HCT116 (cell line): ENCODE measurements at regions not wholly inside any gene's neighbourhood (a gene's known extent, or its start where the extent isn't known, plus 50 kb on each side); places are given as distances from the start of the nearest gene placed in this dataset.

ENCODE experiments used
- CTCF ChIP-seq, 3 experiments: fragments of 200-600 bp in 1 of 3; sonication (generic) in 1 of 3; IDR thresholded peaks in 2 of 3; conservative IDR thresholded peaks in 1 of 3; 2 replicates each; pipeline ENCODE4 v1.5.1; 2012 to 2017; ENCODE audit warnings: low read depth in 2 of 3, low read length in 2 of 3, antibody characterized with exemption in 1 of 3, borderline replicate concordance in 1 of 3, control low read depth in 1 of 3, mild to moderate bottlenecking in 1 of 3, mixed read lengths in 1 of 3, mixed run types in 1 of 3, moderate library complexity in 1 of 3; ENCODE audit not compliant: insufficient read depth in 1 of 3
- FOSL1 ChIP-seq: IDR thresholded peaks from 2 replicates; pipeline ENCODE4 v1.6.1; 2012; ENCODE audit warnings: low read depth
- RAD21 ChIP-seq: IDR thresholded peaks from 2 replicates; pipeline ENCODE4 v1.6.1; 2012; ENCODE audit warnings: low read depth, mild to moderate bottlenecking
- SIN3A ChIP-seq: IDR thresholded peaks from 2 replicates; pipeline ENCODE4 v1.6.1; 2012; ENCODE audit warnings: low read depth
- SRF ChIP-seq: IDR thresholded peaks from 2 replicates; pipeline ENCODE4 v1.6.1; 2012; ENCODE audit warnings: low read depth
- YY1 ChIP-seq: IDR thresholded peaks from 2 replicates; pipeline ENCODE4 v1.6.1; 2011; ENCODE audit warnings: low read length, low read depth, moderate library complexity, mild to moderate bottlenecking; ENCODE audit not compliant: insufficient replicate concordance; ENCODE audit errors: extremely low read depth
- TF ChIP-seq, protein P1 (sequence below): IDR thresholded peaks from 2 replicates; pipeline ENCODE4 v1.6.1; 2012
- TF ChIP-seq, protein P2 (sequence below): IDR thresholded peaks from 2 replicates; pipeline ENCODE4 v1.6.1; 2011; ENCODE audit warnings: mild to moderate bottlenecking, low read length, moderate library complexity; ENCODE audit not compliant: insufficient replicate concordance; ENCODE audit errors: extremely low read depth

GRCh38 chr4:26269038-26269437 lies 51.8 kb upstream of the RBPJ start (continued):
- TF ChIP-seq RAD21 (no peak), FOSL1 (no peak), CTCF (IDR thresholded peaks at IDR 0.05 in 2 of 3, conservative IDR thresholded peaks at IDR 0.05 in 1 of 3; ENCODE audit: borderline replicate concordance in 1 of 3, insufficient read depth in 1 of 3, low read depth in 2 of 3, low read length in 2 of 3) (no peak), SRF (no peak), YY1 (no peak), SIN3A (no peak)
- TF ChIP-seq, protein P1, sequence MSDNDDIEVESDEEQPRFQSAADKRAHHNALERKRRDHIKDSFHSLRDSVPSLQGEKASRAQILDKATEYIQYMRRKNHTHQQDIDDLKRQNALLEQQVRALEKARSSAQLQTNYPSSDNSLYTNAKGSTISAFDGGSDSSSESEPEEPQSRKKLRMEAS = no peak
- TF ChIP-seq, protein P2, sequence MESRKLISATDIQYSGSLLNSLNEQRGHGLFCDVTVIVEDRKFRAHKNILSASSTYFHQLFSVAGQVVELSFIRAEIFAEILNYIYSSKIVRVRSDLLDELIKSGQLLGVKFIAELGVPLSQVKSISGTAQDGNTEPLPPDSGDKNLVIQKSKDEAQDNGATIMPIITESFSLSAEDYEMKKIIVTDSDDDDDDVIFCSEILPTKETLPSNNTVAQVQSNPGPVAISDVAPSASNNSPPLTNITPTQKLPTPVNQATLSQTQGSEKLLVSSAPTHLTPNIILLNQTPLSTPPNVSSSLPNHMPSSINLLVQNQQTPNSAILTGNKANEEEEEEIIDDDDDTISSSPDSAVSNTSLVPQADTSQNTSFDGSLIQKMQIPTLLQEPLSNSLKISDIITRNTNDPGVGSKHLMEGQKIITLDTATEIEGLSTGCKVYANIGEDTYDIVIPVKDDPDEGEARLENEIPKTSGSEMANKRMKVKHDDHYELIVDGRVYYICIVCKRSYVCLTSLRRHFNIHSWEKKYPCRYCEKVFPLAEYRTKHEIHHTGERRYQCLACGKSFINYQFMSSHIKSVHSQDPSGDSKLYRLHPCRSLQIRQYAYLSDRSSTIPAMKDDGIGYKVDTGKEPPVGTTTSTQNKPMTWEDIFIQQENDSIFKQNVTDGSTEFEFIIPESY = no peak
- TF ChIP-seq, all 23 proteins: peak for 0
